CD4-positive, alpha-beta T cell treated with Interleukin-15 for 4 hours (primary cell): ENCODE measurements at regions not wholly inside any gene's neighbourhood (a gene's known extent, or its start where the extent isn't known, plus 50 kb on each side); places are given as distances from the start of the nearest gene placed in this dataset.
"Not testable (repeated sequence)": the region's sequence is repeated elsewhere in the genome, so short reads cannot be mapped to it uniquely, and the experiment has no call there.

Source experiments
- DNase-seq: peaks from one replicate; pipeline ENCODE4 v3.0.0-alpha.2; 2020; ENCODE audit warnings: low spot score

DNA sequence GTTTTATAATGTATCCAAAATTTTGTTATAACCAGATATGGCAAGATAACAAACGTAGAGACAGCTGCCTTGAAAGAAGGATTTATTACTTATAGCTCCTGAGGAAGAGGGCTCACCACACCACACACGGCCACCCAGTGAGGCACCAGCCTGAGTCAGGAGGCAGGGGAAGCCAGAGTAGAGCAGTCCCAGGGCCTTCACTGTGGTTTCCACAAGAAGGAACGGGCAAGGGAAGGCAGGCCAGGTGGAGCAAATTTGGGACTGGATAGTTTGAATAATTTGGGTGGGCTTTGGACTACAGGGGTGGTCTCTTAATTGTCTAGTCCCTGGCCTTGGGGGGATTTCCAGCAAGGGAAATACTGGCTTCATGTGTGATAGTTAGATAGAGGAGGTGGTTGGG is 72.5 kb downstream of the RRAGC start:
- DNase-seq: no peak

- DNase-seq: no peak
These were observed 73.5 kb downstream of the RRAGC start for GRCh38 chr1:38786040-38786436.

GRCh38 chr1:38785285-38786039 is 74.1 kb downstream of the RRAGC start:
- DNase-seq: no peak

DNA sequence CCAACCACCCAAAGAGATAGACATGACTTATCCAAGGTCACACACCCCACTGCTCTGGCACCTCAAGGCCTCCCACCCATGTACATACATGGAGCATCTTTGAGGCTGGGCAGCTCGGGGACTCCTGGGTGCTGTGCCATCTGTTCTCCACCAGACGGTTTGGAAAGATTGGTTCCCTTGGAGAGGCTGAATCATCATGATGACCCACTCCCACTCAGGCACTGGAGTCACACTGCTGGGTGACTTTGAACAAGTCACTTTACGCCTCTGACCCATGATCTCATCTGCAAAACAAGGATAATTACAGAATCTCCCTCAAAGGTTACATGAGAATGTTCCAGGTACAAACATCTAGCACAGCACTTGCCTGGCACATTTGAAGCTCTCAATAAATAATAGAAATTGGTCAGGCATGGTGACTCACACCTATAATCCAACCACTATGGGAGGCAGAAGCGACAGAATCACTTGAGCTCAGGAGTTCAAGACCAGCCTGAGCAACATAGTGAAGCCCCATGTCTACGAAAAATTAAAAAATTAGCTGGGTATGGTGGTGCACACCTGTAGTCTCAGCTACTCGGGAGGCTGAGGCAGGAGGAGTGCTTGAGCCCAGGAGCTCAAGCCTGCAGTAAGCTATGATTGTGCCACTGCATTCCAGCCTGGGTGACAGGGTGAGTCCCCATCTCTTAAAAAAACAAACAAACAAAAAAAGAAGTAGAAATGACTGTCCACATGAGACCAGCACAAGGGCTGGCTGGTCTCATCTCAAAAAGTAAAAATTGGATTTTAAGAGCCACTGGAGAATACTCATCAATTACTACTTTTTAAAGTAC is 74.9 kb downstream of the RRAGC start:
- DNase-seq: no peak

DNA sequence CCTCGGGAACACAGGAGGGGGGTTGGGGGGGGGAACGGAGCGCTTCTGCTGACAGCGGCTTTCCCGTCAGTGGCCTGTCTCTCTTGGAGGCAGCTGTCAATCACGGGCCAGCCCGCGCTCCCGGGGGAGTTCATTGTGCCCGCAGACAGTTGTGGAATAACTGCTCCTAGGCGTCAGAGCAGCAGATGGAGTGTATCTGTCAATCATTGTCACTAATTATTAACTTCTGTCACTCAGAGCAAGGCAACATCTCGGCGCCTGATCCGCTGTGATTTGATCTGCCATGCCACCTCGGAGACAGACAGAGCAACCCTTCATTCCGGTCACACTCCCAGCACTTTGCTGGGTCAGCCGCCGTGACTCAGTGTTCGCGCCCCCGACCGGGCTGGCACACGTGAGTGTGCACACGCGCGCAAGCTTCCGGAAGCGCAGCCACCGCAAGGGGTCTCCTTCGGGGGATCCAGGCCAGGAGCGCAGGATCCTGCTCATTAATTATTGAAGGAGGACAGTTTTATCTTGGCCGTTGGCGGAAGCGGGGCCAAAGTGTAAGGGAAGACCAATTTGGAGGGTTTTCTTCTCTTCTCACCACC is 75.8 kb downstream of the RRAGC start:
- DNase-seq: no peak

GRCh38 chr1:38781872-38782617 is 77.5 kb downstream of the RRAGC start:
- DNase-seq: no peak

- DNase-seq: no peak
These were observed 79.4 kb downstream of the RRAGC start for GRCh38 chr1:38780133-38780532.

- no peak for DNase-seq
These were observed 80.1 kb downstream of the RRAGC start for GRCh38 chr1:38779491-38779890.

GRCh38 chr1:38778521-38778920 is 81.1 kb downstream of the RRAGC start:
- no peak for DNase-seq

DNA sequence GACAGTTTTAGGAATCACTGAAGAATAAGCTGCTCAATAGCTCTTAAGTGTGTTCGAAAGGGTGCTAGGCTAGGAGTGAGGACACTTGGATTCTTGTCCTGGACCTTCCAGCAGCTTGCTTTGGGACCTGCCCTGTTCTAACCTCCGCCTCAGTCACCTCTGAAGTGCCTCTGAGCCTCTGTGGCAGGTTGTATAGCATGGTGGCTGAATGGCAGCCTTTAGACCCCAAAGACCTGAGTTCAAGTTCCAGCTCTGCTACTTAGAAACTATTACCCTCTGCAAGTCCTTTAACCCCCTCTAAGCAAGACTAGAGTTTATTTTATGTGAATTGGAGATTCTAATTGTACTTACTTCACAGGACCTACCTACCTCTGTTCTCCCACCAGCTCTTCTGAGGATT is 81.5 kb downstream of the RRAGC start:
- no peak for DNase-seq

- no peak for DNase-seq
These were observed 82.1 kb downstream of the RRAGC start for GRCh38 chr1:38777464-38777957.

- no peak for DNase-seq
These were observed 83.0 kb downstream of the RRAGC start for GRCh38 chr1:38776466-38777065.

DNA sequence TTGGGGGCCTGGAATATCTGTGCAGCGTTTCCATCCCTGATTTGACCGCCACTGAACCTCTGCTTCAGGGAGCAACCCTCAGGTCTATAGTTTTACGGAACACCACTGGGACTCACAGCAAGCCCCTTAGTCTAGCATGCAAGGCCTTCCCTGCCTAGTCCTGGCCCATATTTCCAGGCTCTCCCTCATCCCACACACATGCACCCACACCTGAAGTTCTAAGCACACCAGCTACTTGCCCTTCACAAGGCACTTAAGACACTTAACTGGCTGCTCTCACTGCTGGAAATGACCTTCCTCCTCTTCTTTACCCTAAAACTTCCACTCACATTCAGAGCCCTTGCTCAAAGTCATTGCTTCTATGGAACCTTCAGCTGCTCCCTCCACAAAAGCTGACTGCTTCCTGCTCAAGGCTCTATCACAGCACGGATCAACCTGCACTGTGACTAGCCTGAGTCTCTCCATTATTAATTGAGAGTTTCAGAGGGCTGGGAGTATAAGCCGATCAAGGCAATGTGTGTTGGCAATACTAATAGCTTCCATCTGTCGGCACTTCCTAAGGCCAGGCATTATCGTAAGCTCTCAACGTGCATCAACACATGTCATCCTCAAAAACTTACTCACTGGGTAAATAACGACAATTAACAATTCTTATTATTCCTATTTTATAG is 84.3 kb downstream of the RRAGC start:
- DNase-seq: no peak

- no peak for DNase-seq
These were observed 86.1 kb downstream of the RRAGC start for GRCh38 chr1:38773483-38773882.

DNA sequence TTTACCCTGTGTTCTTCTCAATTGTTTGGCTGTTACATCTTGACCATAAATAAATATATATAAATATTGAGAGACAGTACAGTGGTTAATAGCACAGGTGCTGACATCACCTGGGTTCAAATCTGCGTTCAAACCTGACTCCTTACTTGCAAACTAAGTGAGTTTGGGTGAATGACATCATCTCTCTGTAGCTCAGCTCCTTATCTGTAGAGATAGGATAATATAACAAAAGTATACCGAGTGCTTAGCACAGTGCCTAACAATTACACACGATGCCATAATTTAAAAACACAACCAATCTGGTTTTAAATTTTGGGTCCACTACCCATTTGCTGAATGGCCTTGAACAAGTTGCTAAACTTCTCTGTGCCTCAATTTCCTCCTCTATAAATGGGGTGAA is 86.6 kb downstream of the RRAGC start:
- no peak for DNase-seq

DNA sequence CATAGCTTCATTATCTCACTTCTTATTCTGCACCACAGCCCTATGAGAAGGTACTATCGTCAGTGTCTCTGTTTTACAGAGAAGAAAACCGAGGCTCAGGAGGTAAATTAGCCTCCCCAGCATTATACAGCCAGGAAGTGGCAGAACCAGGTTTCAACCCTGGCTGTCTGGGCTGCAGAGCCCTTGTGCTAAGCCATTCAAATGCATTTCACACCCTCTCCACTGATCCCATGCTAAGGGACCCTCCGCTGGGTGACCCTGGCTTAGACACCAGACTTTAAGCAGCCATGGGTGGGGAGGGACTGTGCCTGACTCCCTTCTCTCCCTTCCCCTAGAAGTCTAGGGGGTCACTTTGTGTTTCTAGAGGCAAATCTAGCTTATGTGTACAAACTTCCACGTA is 87.5 kb downstream of the RRAGC start:
- no peak for DNase-seq

- DNase-seq: not testable (repeated sequence)
These were observed 88.9 kb downstream of the RRAGC start for GRCh38 chr1:38770516-38771173.

DNA sequence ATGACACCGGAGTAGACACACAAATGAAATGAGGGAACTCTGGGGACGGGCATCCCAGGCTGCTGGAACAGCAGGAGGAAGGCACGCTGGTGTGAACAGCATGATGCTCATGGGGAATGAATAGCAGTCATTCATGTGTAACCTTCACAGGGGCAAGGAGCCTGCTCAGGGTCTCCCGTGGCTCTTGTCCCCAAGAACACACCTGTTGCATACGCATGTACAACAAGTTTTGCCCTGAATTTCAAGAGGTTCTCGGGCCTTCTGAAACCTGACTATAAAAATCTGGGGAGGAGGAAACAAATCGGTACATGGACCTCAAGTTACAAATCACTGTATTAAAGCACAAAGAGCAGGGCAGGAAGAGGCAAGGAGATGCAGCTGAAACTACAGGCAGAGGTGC is 93.4 kb downstream of the RRAGC start:
- DNase-seq: no peak

GRCh38 chr1:38763121-38763520 is 96.5 kb downstream of the RRAGC start:
- DNase-seq: no peak

DNA sequence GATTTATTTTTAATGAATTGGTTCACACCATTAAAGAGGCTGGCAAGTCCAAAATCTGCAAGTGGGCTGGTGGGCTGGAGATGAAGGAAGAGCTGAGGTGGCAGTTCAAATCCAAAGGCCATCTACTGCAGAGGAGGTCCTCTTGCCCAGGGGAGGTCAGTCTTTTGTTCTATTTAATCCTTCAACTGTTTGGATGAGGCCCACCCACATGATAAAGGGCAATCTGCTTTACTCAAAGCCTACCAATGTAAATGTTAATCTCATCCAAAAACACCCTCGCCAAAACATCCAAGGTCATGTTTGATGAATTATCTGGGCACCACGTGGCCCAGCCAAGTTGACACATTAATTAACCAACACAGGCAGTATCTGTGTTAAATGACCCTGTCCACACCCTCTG is 99.0 kb downstream of the RRAGC start:
- DNase-seq: no peak

GRCh38 chr1:38758820-38759219 is 100.8 kb downstream of the RRAGC start:
- no peak for DNase-seq
